H9 (cell line): ENCODE measurements at regions not wholly inside any gene's neighbourhood (a gene's known extent, or its start where the extent isn't known, plus 50 kb on each side); places are given as distances from the start of the nearest gene placed in this dataset.

Source experiments
- DNase-seq: peaks from one replicate; pipeline ENCODE4 v3.0.0-alpha.2; 2017
- H2AFZ ChIP-seq: one replicate; pipeline ENCODE4 v1.6.1; 2013; ENCODE audit warnings: mild to moderate bottlenecking, low read length, control low read depth, moderate library complexity
- H2AK5ac ChIP-seq: 2 replicates; pipeline ENCODE4 v1.6.1; 2013; ENCODE audit warnings: low read length, control low read depth, mixed read lengths; ENCODE audit not compliant: insufficient read length
- H2BK120ac ChIP-seq: one replicate; pipeline ENCODE4 v1.6.1; 2013; ENCODE audit warnings: low read depth, mild to moderate bottlenecking, low read length, control low read depth, inconsistent platforms; ENCODE audit not compliant: poor library complexity, severe bottlenecking
- H2BK12ac ChIP-seq: 2 replicates; pipeline ENCODE4 v1.6.1; 2013; ENCODE audit warnings: low read length, control low read depth, mixed read lengths, low read depth; ENCODE audit not compliant: insufficient read length
- H2BK15ac ChIP-seq: 2 replicates; pipeline ENCODE4 v1.6.1; 2013; ENCODE audit warnings: low read depth, low read length, control low read depth
- H2BK20ac ChIP-seq: one replicate; pipeline ENCODE4 v1.6.1; 2013; ENCODE audit warnings: low read depth, mild to moderate bottlenecking, low read length, control low read depth, inconsistent platforms; ENCODE audit not compliant: poor library complexity, severe bottlenecking
- H2BK5ac ChIP-seq: 2 replicates; pipeline ENCODE4 v1.6.1; 2013; ENCODE audit warnings: low read length, control low read depth, mixed read lengths; ENCODE audit not compliant: insufficient read length
- H3K14ac ChIP-seq: 2 replicates; pipeline ENCODE4 v1.6.1; 2013; ENCODE audit warnings: low read length, control low read depth; ENCODE audit not compliant: insufficient read depth
- H3K18ac ChIP-seq: 2 replicates; pipeline ENCODE4 v1.6.1; 2013; ENCODE audit warnings: low read depth, mild to moderate bottlenecking, mixed read lengths, low read length, control low read depth; ENCODE audit not compliant: insufficient read length
- H3K23ac ChIP-seq: 2 replicates; pipeline ENCODE4 v1.6.1; 2013; ENCODE audit warnings: low read length, control low read depth, mixed read lengths, low read depth; ENCODE audit not compliant: insufficient read length
- H3K23me2 ChIP-seq: 2 replicates; pipeline ENCODE4 v1.6.1; 2013; ENCODE audit warnings: low read depth, mild to moderate bottlenecking, mixed read lengths, low read length, control low read depth; ENCODE audit not compliant: insufficient read length, poor library complexity, severe bottlenecking
- H3K27ac ChIP-seq: 2 replicates; pipeline ENCODE4 v1.5.1; 2013; ENCODE audit warnings: low read length, control low read depth, mixed read lengths, low read depth; ENCODE audit not compliant: insufficient read length
- H3K27me3 ChIP-seq: 2 replicates; pipeline ENCODE4 v1.6.1; 2013; ENCODE audit warnings: low read length, control low read depth, inconsistent platforms; ENCODE audit not compliant: insufficient read depth
- H3K4ac ChIP-seq: 2 replicates; pipeline ENCODE4 v1.6.1; 2013; ENCODE audit warnings: low read depth, mild to moderate bottlenecking, control low read depth, inconsistent platforms, low read length, moderate library complexity
- H3K4me1 ChIP-seq: 2 replicates; pipeline ENCODE4 v1.6.1; 2013; ENCODE audit warnings: low read length, control low read depth, inconsistent platforms; ENCODE audit not compliant: insufficient read depth
- H3K4me2 ChIP-seq: 2 replicates; pipeline ENCODE4 v1.6.1; 2013; ENCODE audit warnings: low read length, control low read depth, mixed read lengths; ENCODE audit not compliant: insufficient read length, insufficient read depth
- H3K56ac ChIP-seq: 2 replicates; pipeline ENCODE4 v1.6.1; 2013; ENCODE audit warnings: low read depth, mild to moderate bottlenecking, mixed read lengths, low read length, control low read depth; ENCODE audit not compliant: insufficient read length
- H3K79me1 ChIP-seq: 2 replicates; pipeline ENCODE4 v1.6.1; 2013; ENCODE audit warnings: low read depth, mild to moderate bottlenecking, moderate library complexity, low read length, control low read depth, inconsistent platforms; ENCODE audit not compliant: insufficient read depth, poor library complexity, severe bottlenecking
- H3K79me2 ChIP-seq: 2 replicates; pipeline ENCODE4 v1.6.1; 2013; ENCODE audit warnings: low read length, control low read depth, inconsistent platforms; ENCODE audit not compliant: insufficient read depth
- H3K9ac ChIP-seq: 2 replicates; pipeline ENCODE4 v1.6.1; 2013; ENCODE audit warnings: low read length, control low read depth, mixed read lengths; ENCODE audit not compliant: insufficient read length; ENCODE audit errors: extremely low read depth
- H3K9me3 ChIP-seq: one replicate; pipeline ENCODE4 v1.6.1; 2013; ENCODE audit warnings: low read depth, low read length, inconsistent platforms; ENCODE audit not compliant: control insufficient read depth
- H3T11ph ChIP-seq: one replicate; pipeline ENCODE4 v1.6.1; 2013; ENCODE audit warnings: mild to moderate bottlenecking, low read length, control low read depth, inconsistent platforms
- H4K20me1 ChIP-seq: one replicate; pipeline ENCODE4 v1.6.1; 2013; ENCODE audit not compliant: control insufficient read depth, insufficient read length, insufficient read depth
- H4K5ac ChIP-seq: 2 replicates; pipeline ENCODE4 v1.6.1; 2013; ENCODE audit warnings: low read depth, mild to moderate bottlenecking, mixed read lengths, low read length, control low read depth; ENCODE audit not compliant: insufficient read length
- H4K8ac ChIP-seq: replicated peaks from 2 replicates; pipeline ENCODE4 v1.6.1; 2013; ENCODE audit warnings: low read length, control low read depth, mixed read lengths, low read depth; ENCODE audit not compliant: insufficient read length
- H4K91ac ChIP-seq: 2 replicates; pipeline ENCODE4 v1.6.1; 2013; ENCODE audit warnings: low read depth, mild to moderate bottlenecking, moderate library complexity, mixed read lengths, low read length, control low read depth; ENCODE audit not compliant: insufficient read length
- H3K27ac Mint-ChIP-seq, 3 experiments: 2 replicates in 2 of 3; 3 replicates in 1 of 3; pipeline ENCODE4 v1.8.0; 2020 to 2021; ENCODE audit warnings: mixed read lengths in 3 of 3, mild to moderate bottlenecking in 1 of 3, moderate library complexity in 1 of 3
- H3K27me3 Mint-ChIP-seq: 2 replicates; pipeline ENCODE4 v1.8.0; 2021; ENCODE audit warnings: low read depth, mild to moderate bottlenecking, moderate library complexity, mixed read lengths
- H3K36me3 Mint-ChIP-seq, 3 experiments: 2 replicates in 2 of 3; 3 replicates in 1 of 3; pipeline ENCODE4 v1.8.0; 2020 to 2021; ENCODE audit warnings: low read depth in 3 of 3, mixed read lengths in 3 of 3; ENCODE audit not compliant: insufficient read depth in 1 of 3
- H3K4me1 Mint-ChIP-seq, 2 experiments: 2 replicates each; pipeline ENCODE4 v1.8.0; 2020; ENCODE audit warnings: mixed read lengths in 2 of 2
- H3K4me3 Mint-ChIP-seq, 2 experiments: 2 replicates in 1 of 2; 3 replicates in 1 of 2; pipeline ENCODE4 v1.8.0; 2020 to 2021; ENCODE audit warnings: mild to moderate bottlenecking in 2 of 2, mixed read lengths in 2 of 2, moderate library complexity in 1 of 2
- H3K9me3 Mint-ChIP-seq, 2 experiments: 2 replicates in 1 of 2; 3 replicates in 1 of 2; pipeline ENCODE4 v1.8.0; 2020; ENCODE audit warnings: mild to moderate bottlenecking in 2 of 2, mixed read lengths in 2 of 2, moderate library complexity in 1 of 2
- CTCF ChIP-seq: fragments of 200-600 bp; sonication (generic); conservative IDR thresholded peaks from 3 replicates; pipeline ENCODE4 v1.8.0; 2021; ENCODE audit warnings: antibody characterized with exemption, mild to moderate bottlenecking
- WGBS: extraction: QIAGEN DNeasy Blood & Tissue Kit; methylation state at CpG from one replicate; pipeline ENCODE4 v1.1.7; 2013; ENCODE audit warnings: missing lambda C conversion rate, low lambda C conversion rate, mixed read lengths; ENCODE audit not compliant: insufficient read length; ENCODE audit errors: extremely low coverage; 5-methylcytosine and 5-hydroxymethylcytosine counted together

GRCh38 chr18:77552945-77553344 lies 303.3 kb downstream of the GALR1 start:
- H3K27ac ChIP-seq = no peak overlapping the region
- H2AFZ ChIP-seq = no peak overlapping the region
- H4K8ac ChIP-seq = no peak overlapping the region
- Mint-ChIP-seq H3K9me3 (no peaks in the 10 kb centered on the region; a peak in 1 of 5 replicates), H3K4me3 (no peak overlapping the region), H3K27me3 (no peaks in the 10 kb centered on the region), H3K36me3 (no peaks in the 10 kb centered on the region), H3K4me1 (peaks cover 0 to 5% of the 10 kb centered on the region in 2 experiments; a peak in 2 of 4 replicates), H3K27ac (no peak overlapping the region)
- H3K4me2 ChIP-seq = no peak overlapping the region
- no peak overlapping the region for H4K91ac ChIP-seq
- no peaks in the 10 kb centered on the region for H3K4me1 ChIP-seq
- H2BK12ac ChIP-seq = no peak overlapping the region
- no peak overlapping the region for H2BK15ac ChIP-seq
- no peak overlapping the region for H2AK5ac ChIP-seq
- H3K4ac ChIP-seq = no peak overlapping the region
- no peak overlapping the region for H3K9ac ChIP-seq
- no CpG with 5 or more reads among the region's 3 CpGs for WGBS
- TF ChIP-seq CTCF = no peak
- H3K18ac ChIP-seq = no peak overlapping the region
- no peaks in the 10 kb centered on the region for H3K9me3 ChIP-seq
- no peak overlapping the region for H3T11ph ChIP-seq
- H4K5ac ChIP-seq = no peak overlapping the region
- DNase-seq = no peak
- no peaks in the 10 kb centered on the region for H4K20me1 ChIP-seq
- H3K23ac ChIP-seq = no peak overlapping the region
- no peak overlapping the region for H2BK20ac ChIP-seq
- H3K27me3 ChIP-seq = no peaks in the 10 kb centered on the region
- H2BK5ac ChIP-seq = no peak overlapping the region
- no peaks in the 10 kb centered on the region for H3K79me2 ChIP-seq
- H2BK120ac ChIP-seq = no peak overlapping the region
- no peaks in the 10 kb centered on the region for H3K79me1 ChIP-seq
- no peak overlapping the region for H3K56ac ChIP-seq
- H3K23me2 ChIP-seq = no peaks in the 10 kb centered on the region
- no peak overlapping the region for H3K14ac ChIP-seq
